Activated T-cell treated with anti-CD3 and anti-CD28 coated beads, Interleukin-2, amount 50 U/mL, for 72 hours (primary cell): ENCODE measurements at regions not wholly inside any gene's neighbourhood (a gene's known extent, or its start where the extent isn't known, plus 50 kb on each side); places are given as distances from the start of the nearest gene placed in this dataset.
A peak's percentile ranks its signal among the peaks of the same experiment; 100 is the strongest.

Experiments used
- ATAC-seq, 2 donors: fragments of 150-1000 bp; cut with Tn5 transposase; replicated peaks in 1 of 2; 2 replicates each; pipeline ENCODE4 v1.10.0; 2021; ENCODE audit warnings: moderate library complexity in 2 of 2, mild to moderate bottlenecking in 1 of 2
- DNase-seq, 2 donors: peaks; one replicate each; pipeline ENCODE4 v3.0.0; 2021 to 2022; ENCODE audit warnings: mixed read lengths in 1 of 2
- H3K27ac Mint-ChIP-seq: one replicate; pipeline ENCODE4 v1.8.0; 2022; ENCODE audit warnings: mild to moderate bottlenecking, moderate library complexity, mixed read lengths
- H3K27me3 Mint-ChIP-seq: one replicate; pipeline ENCODE4 v1.8.0; 2022; ENCODE audit warnings: low read depth, mixed read lengths
- H3K36me3 Mint-ChIP-seq, 2 donors: one replicate each; pipeline ENCODE4 v1.8.0; 2022; ENCODE audit warnings: mixed read lengths in 2 of 2, mild to moderate bottlenecking in 1 of 2; ENCODE audit not compliant: insufficient read depth in 2 of 2
- H3K4me1 Mint-ChIP-seq: one replicate; pipeline ENCODE4 v1.8.0; 2022; ENCODE audit warnings: low read depth, mixed read lengths
- H3K4me3 Mint-ChIP-seq, 2 donors: one replicate each; pipeline ENCODE4 v1.8.0; 2022; ENCODE audit warnings: mild to moderate bottlenecking in 2 of 2, mixed read lengths in 2 of 2, moderate library complexity in 2 of 2
- H3K9me3 Mint-ChIP-seq, 2 donors: one replicate each; pipeline ENCODE4 v1.8.0; 2022; ENCODE audit warnings: mixed read lengths in 2 of 2

GRCh38 chr13:99898421-99898820 lies 73.1 kb downstream of the ZIC5 start:
- no peak overlapping the region for H3K4me3 Mint-ChIP-seq
- no peak overlapping the region for H3K27ac Mint-ChIP-seq
- H3K9me3 Mint-ChIP-seq = no peaks in the 10 kb centered on the region
- no peak for DNase-seq
- no peak for ATAC-seq
- H3K27me3 Mint-ChIP-seq = peaks cover 74% of the 10 kb centered on the region
- peaks cover 11% of the 10 kb centered on the region for H3K4me1 Mint-ChIP-seq
- H3K36me3 Mint-ChIP-seq = no peaks in the 10 kb centered on the region

- no peaks in the 10 kb centered on the region for H3K36me3 Mint-ChIP-seq
- H3K4me1 Mint-ChIP-seq = peaks cover 11% of the 10 kb centered on the region
- H3K27ac Mint-ChIP-seq = no peak overlapping the region
- H3K27me3 Mint-ChIP-seq = peaks cover 60% of the 10 kb centered on the region
- ATAC-seq = no peak
- no peaks in the 10 kb centered on the region for H3K9me3 Mint-ChIP-seq
- peak overlapping the region in 1 of 2 donors; percentile 48 for H3K4me3 Mint-ChIP-seq
- DNase-seq = no peak
Measured at GRCh38 chr13:99897076-99897440, 74.5 kb downstream of the ZIC5 start.

- Mint-ChIP-seq H3K27me3 (peaks cover 56% of the 10 kb centered on the region), H3K27ac (no peak overlapping the region), H3K9me3 (no peaks in the 10 kb centered on the region), H3K4me1 (peaks cover 11% of the 10 kb centered on the region), H3K4me3 (peak overlapping the region; percentile 29 to 51), H3K36me3 (no peaks in the 10 kb centered on the region)
- DNase-seq (no peak), ATAC-seq (no peak)
Measured at GRCh38 chr13:99896369-99897075, 75.0 kb downstream of the ZIC5 start.

- no peaks in the 10 kb centered on the region for H3K36me3 Mint-ChIP-seq
- H3K27me3 Mint-ChIP-seq = peaks cover 50% of the 10 kb centered on the region
- peak; percentile 45 to 50 for ATAC-seq
Measured at GRCh38 chr13:99895444-99896368, 75.9 kb downstream of the ZIC5 start.

GRCh38 chr13:99894840-99895443 lies 76.6 kb downstream of the ZIC5 start:
- Mint-ChIP-seq H3K36me3 (no peaks in the 10 kb centered on the region), H3K4me3 (peak overlapping the region; percentile 75 to 84), H3K27ac (no peak overlapping the region), H3K27me3 (peaks cover 50% of the 10 kb centered on the region), H3K9me3 (no peaks in the 10 kb centered on the region), H3K4me1 (peaks cover 11% of the 10 kb centered on the region)
- ATAC-seq = no peak
- DNase-seq = no peak

More at GRCh38 chr13:99895444-99896368, 75.9 kb downstream of the ZIC5 start:
- Mint-ChIP-seq H3K4me1 (peaks cover 11% of the 10 kb centered on the region), H3K9me3 (no peaks in the 10 kb centered on the region), H3K4me3 (peak overlapping the region; percentile 75 to 84), H3K27ac (no peak overlapping the region)
- DNase-seq = peak; percentile 11 to 31

GRCh38 chr13:99894105-99894839 lies 77.3 kb downstream of the ZIC5 start:
- Mint-ChIP-seq H3K27ac (no peak overlapping the region), H3K9me3 (no peaks in the 10 kb centered on the region), H3K4me3 (peak overlapping the region; percentile 75 to 84), H3K36me3 (no peaks in the 10 kb centered on the region), H3K4me1 (peaks cover 11% of the 10 kb centered on the region), H3K27me3 (peaks cover 47% of the 10 kb centered on the region)
- ATAC-seq (no peak), DNase-seq (no peak)

- DNase-seq (no peak), ATAC-seq (no peak)
- Mint-ChIP-seq H3K27ac (no peak overlapping the region), H3K4me1 (peaks cover 11% of the 10 kb centered on the region), H3K27me3 (peaks cover 40% of the 10 kb centered on the region), H3K4me3 (no peak overlapping the region), H3K36me3 (no peaks in the 10 kb centered on the region), H3K9me3 (no peaks in the 10 kb centered on the region)
Measured at GRCh38 chr13:99893567-99893966, 78.0 kb downstream of the ZIC5 start.

- Mint-ChIP-seq H3K9me3 (no peaks in the 10 kb centered on the region), H3K36me3 (no peaks in the 10 kb centered on the region), H3K4me3 (no peak overlapping the region), H3K27ac (no peak overlapping the region), H3K27me3 (peaks cover 34% of the 10 kb centered on the region), H3K4me1 (peaks cover 11% of the 10 kb centered on the region)
- ATAC-seq (no peak), DNase-seq (no peak)
Measured at GRCh38 chr13:99892866-99893504, 78.6 kb downstream of the ZIC5 start.

GRCh38 chr13:99892196-99892613 lies 79.4 kb downstream of the ZIC5 start:
- Mint-ChIP-seq H3K27me3 (peaks cover 26% of the 10 kb centered on the region), H3K4me3 (no peak overlapping the region), H3K27ac (no peak overlapping the region), H3K4me1 (peaks cover 11% of the 10 kb centered on the region), H3K36me3 (no peaks in the 10 kb centered on the region), H3K9me3 (no peaks in the 10 kb centered on the region)
- no peak for DNase-seq
- no peak for ATAC-seq

GRCh38 chr13:99886706-99887105 lies 84.9 kb downstream of the ZIC5 start:
- Mint-ChIP-seq H3K4me1 (no peaks in the 10 kb centered on the region), H3K27me3 (no peaks in the 10 kb centered on the region), H3K36me3 (no peaks in the 10 kb centered on the region), H3K4me3 (no peak overlapping the region), H3K27ac (no peak overlapping the region), H3K9me3 (no peaks in the 10 kb centered on the region)
- no peak for DNase-seq
- no peak for ATAC-seq

- ATAC-seq (no peak), DNase-seq (no peak)
- Mint-ChIP-seq H3K4me3 (no peak overlapping the region), H3K4me1 (no peaks in the 10 kb centered on the region), H3K9me3 (no peaks in the 10 kb centered on the region), H3K27me3 (no peaks in the 10 kb centered on the region), H3K27ac (no peak overlapping the region), H3K36me3 (no peaks in the 10 kb centered on the region)
Measured at GRCh38 chr13:99884913-99885312, 86.7 kb downstream of the ZIC5 start.

GRCh38 chr13:99883805-99884204 lies 87.8 kb downstream of the ZIC5 start:
- ATAC-seq (no peak), DNase-seq (no peak)
- Mint-ChIP-seq H3K4me3 (no peak overlapping the region), H3K9me3 (no peaks in the 10 kb centered on the region), H3K4me1 (no peaks in the 10 kb centered on the region), H3K27ac (no peak overlapping the region), H3K27me3 (no peaks in the 10 kb centered on the region), H3K36me3 (no peaks in the 10 kb centered on the region)
